ENCODE measurements at regions not wholly inside any gene's neighbourhood (a gene's known extent, or its start where the extent isn't known, plus 50 kb on each side); places are given as distances from the start of the nearest gene placed in this dataset.

DNA sequence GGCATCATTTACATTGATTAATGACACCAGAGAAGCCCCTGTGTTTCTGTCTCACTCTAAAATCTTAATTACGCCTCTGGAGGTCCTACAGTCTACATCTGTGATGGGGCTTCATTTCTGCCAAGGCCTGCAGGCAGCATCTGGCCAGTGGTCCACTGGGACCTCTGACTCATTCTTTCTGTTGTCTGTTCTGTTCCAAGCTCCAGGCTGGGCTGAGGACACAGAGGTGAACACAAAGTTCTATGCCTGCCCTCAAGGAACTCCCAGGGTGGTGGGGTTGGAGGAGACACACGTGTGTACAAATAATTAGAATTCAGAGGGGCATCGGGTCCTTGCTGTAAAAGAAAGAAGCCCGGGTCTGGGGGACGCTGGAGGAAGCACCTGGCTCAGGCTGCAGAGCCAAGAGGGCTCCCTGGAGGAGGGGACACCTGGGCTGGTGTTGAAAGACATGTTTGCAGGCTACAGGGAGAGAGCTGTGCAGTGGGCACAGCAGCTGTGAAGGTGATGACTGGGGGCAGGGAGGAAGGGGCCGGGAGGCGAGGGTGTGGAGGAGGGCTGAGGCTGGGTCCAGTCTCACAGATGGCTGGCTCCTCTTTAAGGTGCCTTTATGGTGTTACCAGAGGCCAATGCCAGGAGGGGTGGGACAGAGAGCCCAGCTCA lies 103.3 kb upstream of the PRR23E start:
- DNase-seq (ENCODE audit: low read depth), result peak; percentile 59

GRCh38 chr3:127090218-127091160 lies 102.4 kb upstream of the PRR23E start:
- no peak for DNase-seq (ENCODE audit: low read depth)

GRCh38 chr3:127091376-127091775 lies 101.6 kb upstream of the PRR23E start:
- DNase-seq (ENCODE audit: low read depth), result no peak

DNA sequence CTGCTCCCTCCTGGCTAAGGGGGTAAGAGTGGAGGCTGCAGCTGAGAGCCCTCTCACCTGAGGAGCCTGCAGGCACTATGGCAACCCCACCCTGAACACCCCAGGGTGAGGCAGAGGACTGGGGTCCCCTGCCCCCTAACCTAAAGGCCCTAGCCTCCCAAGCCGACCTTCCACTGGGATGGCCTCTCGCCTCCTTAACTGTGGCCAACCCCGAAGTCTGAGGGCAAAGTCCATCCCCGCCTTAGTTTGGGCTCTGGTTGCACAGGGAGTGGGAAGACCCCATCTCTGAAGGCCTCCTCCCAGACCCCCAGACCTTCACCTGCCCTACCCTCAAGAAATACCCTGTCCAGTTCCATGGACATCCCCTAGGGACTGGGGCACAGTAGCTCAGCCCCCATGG lies 100.6 kb upstream of the PRR23E start:
- DNase-seq (ENCODE audit: low read depth), result no peak

GRCh38 chr3:127092776-127093175 lies 100.2 kb upstream of the PRR23E start:
- DNase-seq (ENCODE audit: low read depth), result no peak

- no peak for DNase-seq (ENCODE audit: low read depth)
Measured at GRCh38 chr3:127093312-127093711, 99.6 kb upstream of the PRR23E start.

- DNase-seq (ENCODE audit: low read depth), result no peak
Measured at GRCh38 chr3:127095774-127096173, 97.2 kb upstream of the PRR23E start.

DNA sequence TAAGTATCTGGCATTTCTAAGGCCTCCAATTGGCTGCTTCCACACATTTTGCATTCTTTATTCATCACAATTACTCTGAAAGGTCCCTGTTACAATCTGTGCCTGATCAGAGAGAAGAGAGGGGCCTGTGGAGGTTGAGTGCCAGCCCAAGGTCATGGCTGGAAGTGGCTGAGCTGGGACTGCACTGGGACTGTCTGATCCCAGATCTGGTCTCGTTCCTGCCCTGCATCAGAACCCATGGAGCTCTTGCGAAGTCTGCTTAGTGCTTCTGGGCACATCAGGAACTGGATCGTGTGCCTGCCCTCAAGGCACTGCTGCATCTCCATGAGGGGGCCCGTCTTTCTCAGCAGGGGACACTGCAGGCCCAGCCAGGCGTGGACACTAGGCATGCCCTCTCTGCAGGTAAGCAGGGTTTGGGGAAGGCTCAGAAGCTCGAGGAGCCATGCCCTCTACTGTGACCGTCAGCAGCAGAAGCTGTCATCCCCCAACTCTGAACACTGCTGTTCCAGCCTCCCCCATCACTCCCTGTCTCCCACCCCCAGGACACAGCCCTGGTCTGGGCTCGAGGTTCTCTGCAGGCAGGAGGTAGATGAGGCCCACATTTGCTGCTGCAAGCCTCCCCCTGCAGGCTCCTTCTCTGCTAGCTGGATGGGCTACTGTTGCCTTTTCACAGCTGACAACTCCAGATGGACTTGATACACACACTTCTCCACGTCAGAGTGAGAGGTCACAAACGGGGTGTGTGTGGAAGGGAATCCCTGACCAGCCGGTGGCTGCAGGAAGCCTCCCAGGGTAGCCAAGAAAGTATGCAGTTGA lies 96.5 kb upstream of the PRR23E start:
- no peak for DNase-seq (ENCODE audit: low read depth)

- no peak for DNase-seq (ENCODE audit: low read depth)
Measured at GRCh38 chr3:127097072-127097405, 95.9 kb upstream of the PRR23E start.

DNA sequence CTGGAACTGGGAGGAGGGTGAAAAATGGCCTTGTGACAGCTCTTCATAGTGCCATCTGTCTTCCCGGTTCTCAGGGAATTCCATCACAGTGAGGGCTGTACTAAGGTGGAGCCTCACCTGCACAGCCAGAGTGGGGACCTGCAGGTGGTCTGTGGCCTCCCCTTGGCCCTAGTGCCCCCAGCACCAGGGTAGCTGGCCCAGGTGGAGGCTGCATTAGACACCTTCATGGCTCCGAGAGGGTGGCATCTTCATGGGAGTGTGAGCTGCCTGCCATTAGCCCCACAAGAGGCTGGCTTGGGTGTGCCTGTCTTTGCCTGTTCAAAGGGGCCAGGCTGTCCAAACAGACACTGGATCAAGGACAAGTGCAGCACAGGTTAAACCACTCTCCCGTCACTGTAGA lies 95.5 kb upstream of the PRR23E start:
- DNase-seq (ENCODE audit: low read depth), result no peak

DNA sequence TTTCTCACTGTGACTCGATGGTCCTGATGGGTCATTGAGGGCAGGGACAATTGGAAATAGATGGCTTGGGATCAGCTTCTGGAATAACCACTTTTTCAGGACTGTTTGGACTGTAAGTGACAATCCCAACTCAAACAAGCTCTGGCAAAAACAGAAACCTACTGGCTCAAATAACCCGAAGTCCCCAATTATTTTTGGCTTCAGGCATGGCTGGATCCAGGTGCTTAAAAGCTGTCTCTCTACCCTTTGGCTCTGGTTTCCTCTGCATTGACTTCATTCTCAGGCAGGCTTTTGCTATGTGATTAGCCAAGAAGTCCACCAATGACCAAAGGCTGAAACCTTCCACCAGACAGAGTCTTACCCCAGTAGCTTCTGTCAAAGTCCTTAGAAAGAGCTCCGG lies 92.9 kb upstream of the PRR23E start:
- no peak for DNase-seq (ENCODE audit: low read depth)

- DNase-seq (ENCODE audit: low read depth), result no peak
Measured at GRCh38 chr3:127100459-127101410, 92.2 kb upstream of the PRR23E start.

DNA sequence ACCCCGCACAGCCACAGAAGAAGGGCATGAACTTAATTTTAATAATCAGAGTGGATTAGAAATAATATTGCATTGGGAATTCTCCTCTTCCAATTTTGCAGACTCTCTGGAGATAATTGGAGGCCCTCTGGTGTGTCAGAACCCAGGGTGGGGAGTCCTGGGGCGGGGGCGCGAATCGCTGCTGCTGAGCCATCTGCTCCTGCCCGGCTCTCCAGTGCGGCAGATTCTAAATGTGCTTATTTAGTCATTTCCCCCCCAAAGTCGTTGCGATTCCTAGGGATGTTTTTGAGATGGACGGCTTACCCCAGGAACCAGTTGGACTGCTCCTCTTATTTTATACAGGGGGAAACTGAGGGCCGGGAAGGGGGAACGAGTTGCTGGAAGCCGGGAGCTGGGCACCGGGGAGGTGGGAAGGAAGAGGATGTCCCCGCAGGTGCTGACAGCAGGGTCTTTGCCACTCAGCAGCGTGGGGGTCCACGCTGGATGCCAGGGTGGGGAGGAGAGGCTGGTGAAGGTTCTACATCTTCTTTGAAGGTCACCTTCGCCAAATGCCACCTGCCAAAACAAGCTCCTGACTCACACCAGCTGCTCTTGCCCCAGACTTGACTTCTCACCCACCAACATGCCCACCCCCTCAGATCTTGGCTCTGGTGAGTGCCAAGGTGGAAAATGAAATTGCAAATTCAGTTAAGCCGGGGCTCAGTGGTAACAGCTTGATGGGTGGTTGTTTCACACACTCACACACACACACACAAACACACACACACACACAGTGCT lies 91.3 kb upstream of the PRR23E start:
- no peak for DNase-seq (ENCODE audit: low read depth)

GRCh38 chr3:127102188-127102520 lies 90.8 kb upstream of the PRR23E start:
- DNase-seq (ENCODE audit: low read depth), result no peak

- no peak for DNase-seq (ENCODE audit: low read depth)
Measured at GRCh38 chr3:127102587-127102986, 90.3 kb upstream of the PRR23E start.

- DNase-seq (ENCODE audit: low read depth), result no peak
Measured at GRCh38 chr3:127103080-127103479, 89.9 kb upstream of the PRR23E start.

GRCh38 chr3:127104586-127104985 lies 88.3 kb upstream of the PRR23E start:
- no peak for DNase-seq (ENCODE audit: low read depth)

DNA sequence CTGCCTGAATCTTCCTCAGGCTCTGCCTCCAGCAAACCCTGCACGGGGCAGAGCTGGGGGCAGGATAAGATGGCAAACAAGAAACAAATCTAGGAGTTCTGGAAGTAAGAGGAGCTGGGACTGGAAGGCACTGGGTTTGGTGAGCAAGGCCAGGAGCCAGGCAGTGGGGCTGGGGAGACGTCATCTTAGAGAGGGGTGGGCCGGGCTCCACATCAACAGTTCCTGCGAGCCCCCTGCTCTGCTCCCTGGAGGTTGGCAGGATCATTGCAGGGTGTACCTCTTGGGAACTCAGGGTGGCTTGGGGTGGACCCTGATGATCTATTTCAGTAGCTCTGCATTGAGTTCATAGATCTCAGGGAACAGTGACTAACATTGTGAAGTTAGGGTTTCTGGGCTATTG lies 87.3 kb upstream of the PRR23E start:
- no peak for DNase-seq (ENCODE audit: low read depth)

DNA sequence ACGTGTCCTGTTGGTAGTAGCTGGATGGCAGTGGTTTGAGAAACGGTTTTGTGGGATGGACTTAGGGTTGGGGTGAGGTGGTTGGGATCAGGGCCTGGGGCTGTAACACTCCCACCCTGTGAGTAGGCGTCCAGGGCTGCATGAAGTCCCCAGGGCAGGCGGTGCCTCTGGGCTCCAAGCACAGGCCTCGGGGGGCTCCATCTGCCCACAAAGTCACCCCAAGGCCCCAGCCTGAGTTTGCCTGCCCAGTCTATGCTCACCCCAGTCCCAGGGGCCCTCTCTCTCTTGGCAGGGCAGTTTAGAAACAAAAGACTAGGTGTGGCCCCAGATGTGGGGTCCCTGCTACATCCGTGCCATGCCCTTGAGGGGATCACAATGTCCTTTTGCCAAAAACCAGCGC lies 86.9 kb upstream of the PRR23E start:
- DNase-seq (ENCODE audit: low read depth), result no peak

DNA sequence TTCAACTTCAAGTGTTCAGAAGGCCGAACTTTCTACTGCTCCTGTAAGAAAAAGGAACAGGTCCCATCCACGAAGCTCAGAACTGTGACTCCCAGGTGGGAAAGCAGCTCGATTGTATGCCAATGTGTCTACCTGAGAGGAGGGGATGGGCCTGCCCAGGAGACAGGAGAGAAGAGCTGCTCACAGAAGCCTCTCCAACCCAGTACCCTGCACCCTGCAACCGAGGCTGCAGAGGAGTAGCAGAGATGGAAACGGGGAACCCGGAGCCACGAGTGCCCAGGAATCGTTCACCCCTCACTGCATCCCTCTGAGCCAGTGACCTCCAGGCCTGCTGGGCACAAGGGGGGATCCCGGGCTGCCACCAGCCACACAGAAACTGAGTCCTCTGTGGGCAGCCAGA lies 86.5 kb upstream of the PRR23E start:
- DNase-seq (ENCODE audit: low read depth), result no peak

DNA sequence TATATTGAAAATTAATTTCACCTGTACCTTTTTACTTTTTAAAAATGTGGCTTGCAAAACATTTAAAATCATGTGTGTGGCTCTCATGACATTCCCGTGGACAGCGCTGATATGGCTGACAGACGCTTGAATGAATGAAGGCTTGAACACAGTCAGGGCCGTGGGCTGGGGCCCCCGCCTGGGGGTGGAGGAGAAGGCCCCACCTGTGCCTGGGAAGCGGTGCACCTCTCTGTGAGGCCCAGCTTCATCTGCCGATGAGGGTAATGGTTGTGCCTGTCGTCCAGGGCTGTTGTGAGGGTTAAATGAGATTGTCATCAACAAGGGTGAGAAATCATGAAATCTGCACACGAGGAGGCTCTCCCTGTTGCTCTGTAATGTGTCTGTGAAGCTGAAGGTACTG lies 85.9 kb upstream of the PRR23E start:
- DNase-seq (ENCODE audit: low read depth), result no peak
